SK-MEL-5 (cell line): ENCODE measurements at regions not wholly inside any gene's neighbourhood (a gene's known extent, or its start where the extent isn't known, plus 50 kb on each side); places are given as distances from the start of the nearest gene placed in this dataset.
"Not testable (repeated sequence)": the region's sequence is repeated elsewhere in the genome, so short reads cannot be mapped to it uniquely, and the experiment has no call there.

Experiments used
- DNase-seq: peaks from one replicate; pipeline ENCODE4 v3.0.0-alpha.2; 2016; ENCODE audit warnings: low read depth, low spot score
- in situ Hi-C: cut with HindIII; loops from 2 replicates; pipeline ENCODE4 v1.10.0; 2016; ENCODE audit warnings: low sequenced_read_pairs, high pct_unique_total_duplicates, low pct_unique_long_range_greater_than_20kb

DNA sequence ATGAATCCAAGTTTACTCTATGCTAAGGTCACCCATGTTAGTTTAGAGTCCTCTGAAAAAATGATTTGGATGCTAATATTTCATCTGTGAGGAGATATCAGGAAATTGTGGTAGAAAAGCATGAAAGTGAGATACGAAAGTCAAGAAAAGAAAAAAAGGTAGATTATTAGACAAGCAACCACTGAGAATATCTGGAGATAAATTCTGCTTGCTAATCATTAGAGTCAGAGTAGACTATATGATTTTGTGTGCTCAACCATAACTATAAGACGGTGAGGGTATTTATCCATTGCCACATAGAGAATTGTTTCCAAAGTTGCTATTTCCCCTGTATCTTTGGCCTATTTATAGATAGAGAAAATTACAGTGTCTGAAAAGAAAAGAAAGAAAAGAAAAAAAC, 706.7 kb downstream of the SLITRK5 start:
- DNase-seq, result no peak
- in situ Hi-C loops, result no loop called here

DNA sequence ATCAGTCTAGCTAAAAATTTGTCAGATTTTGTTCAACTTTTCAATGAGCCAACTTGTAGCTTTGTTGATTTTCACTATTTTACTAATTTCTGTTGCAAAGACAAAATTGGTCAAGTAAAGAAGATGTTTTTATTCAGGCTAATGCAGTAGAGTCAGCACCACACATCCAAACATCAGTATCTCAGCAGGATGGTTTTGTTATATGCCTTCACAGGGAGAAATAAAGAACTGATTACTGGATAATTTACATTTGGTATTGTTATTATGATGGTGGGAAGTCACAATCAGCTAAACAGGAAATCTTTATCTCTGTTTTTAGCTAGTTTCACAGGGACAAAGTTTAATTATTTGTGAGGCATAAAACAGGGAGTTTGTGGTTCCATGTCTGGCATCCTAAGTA, 713.4 kb downstream of the SLITRK5 start:
- in situ Hi-C loops, result no loop called here
- DNase-seq, result no peak

DNA sequence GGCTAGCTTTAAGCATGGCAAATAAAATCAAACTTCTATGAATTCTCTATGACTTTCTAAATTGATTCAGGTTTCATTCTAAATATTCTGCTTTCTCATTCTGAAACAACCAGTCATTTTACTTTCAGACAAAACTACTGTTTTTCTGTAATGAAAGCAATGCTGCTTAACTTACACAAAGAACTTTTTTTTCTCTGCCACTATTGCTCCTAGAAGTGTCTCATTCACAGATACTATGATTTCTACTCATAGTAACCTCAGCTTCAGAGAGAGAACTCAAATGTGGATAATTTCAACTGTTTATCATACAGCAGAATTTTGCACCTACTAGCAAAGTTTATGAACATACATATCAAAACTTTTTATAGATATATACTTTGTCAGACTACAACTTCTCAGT, 724.6 kb downstream of the SLITRK5 start:
- no peak for DNase-seq
- in situ Hi-C loops, result no loop called here

DNA sequence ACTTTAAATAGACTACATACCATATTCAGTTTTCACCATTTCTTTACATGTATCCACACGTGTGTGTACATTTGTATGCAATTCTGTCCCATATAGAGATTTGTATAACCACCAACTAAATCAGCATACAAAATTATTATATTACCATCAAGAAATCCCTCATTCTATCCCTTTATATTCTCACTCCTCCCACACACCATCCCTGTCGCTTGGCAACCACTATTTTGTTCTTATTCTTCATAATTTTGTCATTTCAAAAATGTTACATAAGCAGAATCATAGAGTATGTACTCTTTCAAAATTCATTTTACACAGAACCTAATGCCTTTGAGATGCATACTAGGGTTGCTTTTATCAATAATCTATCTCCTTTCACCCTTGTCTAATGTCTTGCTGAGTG, 740.5 kb downstream of the SLITRK5 start:
- in situ Hi-C loops, result no loop called here
- no peak for DNase-seq

DNA sequence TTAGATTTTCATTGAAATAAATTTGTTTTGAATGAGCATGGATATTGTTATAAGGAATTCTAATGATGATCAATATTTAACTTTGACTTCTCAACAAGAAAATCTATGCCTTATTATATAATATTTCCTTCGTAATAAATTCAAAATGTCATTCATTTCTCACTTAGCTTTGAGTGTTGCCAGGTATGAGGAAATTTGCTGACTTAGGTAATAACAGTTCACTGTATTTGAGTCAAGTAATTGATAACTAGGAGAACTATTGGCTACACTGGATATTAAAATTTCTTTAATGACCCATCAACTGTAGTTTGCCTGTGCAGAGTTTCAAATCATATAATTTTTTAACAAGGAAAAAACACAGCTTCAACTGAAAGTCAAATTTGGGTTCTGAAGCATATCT, 746.6 kb downstream of the SLITRK5 start:
- DNase-seq, result no peak

DNA sequence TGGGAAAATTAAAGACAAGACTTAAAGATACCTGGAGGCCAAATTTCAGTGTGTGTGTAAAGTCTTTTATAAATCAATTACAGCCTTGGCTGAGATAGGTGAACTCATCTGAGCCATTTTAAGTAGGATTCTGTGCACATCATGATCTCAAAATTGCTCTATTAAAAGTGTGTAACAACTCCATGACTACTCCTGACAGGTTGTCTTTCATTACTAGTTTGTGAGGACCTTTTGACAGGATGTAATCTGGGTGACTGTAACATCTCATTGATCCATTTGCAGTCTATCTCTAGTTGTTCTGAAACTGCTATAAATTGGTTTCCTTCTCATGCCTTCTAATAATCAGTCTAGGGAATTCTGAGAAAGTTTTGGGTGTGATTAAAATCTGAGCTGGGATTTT, 753.3 kb downstream of the SLITRK5 start:
- no peak for DNase-seq
- in situ Hi-C loops, result no loop called here

More for the DNA sequence above, 746.6 kb downstream of the SLITRK5 start:
- in situ Hi-C loops, result no loop called here

DNA sequence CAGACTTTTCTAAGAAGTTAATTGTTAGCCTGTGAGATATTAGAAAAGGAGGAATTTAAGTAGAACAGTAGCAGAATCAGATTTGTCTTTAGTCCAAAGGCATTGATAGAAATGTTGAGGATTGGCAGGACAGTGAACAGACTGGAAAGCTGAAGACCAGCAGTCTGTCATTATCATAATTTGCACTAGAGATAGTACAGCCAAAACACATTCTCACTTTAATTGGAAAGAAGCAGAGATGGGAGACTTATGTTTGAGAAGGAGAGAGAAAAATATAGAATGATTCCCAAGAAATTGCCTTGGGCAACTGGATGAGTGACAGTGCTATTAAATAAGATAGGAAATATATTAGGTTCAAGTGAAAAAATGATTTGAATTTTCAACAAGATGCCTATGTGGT, 755.5 kb downstream of the SLITRK5 start:
- in situ Hi-C loops, result no loop called here
- DNase-seq, result no peak

DNA sequence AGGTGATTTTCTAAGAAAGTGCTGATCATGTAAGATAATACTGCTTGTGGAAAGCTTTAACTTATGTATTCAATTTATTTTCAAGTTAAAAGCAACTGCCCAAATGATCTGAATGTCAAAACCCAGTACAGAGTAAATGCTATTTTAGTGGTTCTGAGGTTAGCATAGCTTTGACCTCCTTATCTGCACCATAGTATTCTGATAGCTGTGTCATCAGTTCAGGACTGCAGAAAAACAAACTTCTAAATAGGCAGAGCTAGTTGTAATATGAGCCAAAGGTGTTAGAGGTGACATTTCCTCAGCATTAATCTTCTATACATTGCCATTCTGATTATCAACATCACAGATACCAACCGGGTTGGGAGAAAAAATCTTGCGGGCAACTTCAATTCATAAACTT, 758.7 kb downstream of the SLITRK5 start:
- DNase-seq, result no peak
- in situ Hi-C loops, result no loop called here

DNA sequence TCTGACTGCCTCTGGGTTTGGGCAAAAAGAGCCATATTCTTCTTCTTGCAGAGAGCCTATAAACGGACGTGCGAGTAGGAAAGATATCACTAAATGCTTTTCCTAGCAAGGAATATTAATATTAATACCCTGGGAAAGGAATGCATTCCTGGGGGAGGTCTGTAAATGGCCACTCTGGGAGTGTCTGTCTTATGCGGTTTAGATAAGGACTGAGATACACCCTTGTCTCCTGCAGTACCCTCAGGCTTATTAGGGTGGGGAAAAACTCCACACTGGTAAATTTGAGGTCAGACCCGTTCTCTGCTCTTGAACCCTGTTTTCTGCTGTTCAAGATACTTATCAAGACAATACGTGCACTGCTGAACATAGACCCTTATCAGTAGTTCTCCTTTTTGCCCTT, 763.8 kb downstream of the SLITRK5 start:
- no peak for DNase-seq
- in situ Hi-C loops, result no loop called here

DNA sequence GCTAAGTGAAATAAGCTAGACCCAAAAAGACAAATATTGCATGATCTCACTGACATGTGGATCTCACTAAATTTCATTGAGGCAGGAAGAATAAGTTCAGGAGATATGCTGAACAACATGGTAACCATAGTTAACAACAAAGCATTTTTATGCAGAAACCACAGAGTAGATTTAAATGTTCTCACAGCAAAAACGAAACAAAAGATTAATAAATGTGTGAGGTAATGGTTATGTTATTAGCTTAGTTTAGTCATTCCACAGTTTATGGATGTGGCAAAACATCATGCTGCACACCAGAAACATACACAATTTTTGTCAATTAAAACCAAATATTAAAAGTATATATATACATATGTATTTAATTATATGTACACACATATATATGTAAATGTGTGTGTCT, 765.8 kb downstream of the SLITRK5 start:
- no peak for DNase-seq
- in situ Hi-C loops, result no loop called here

DNA sequence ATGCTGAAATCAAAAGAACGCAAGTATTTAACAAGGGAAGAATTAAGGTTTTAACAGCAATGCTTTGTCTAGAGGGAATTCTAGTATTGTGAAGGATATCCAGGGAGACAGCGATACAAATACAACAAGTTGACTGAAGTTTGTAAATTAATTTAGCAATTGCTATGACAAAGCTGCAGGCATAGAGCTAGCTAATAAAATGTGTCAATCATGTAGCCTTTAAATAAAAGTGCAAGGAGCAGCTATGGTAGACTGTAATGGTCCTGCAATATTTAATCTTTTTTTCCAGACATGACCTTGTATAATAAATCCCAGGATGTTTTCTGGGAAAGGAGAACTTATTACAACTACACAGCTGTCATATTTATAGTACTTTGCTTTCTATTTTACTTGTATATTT, 779.3 kb downstream of the SLITRK5 start:
- DNase-seq, result no peak
- in situ Hi-C loops, result no loop called here

DNA sequence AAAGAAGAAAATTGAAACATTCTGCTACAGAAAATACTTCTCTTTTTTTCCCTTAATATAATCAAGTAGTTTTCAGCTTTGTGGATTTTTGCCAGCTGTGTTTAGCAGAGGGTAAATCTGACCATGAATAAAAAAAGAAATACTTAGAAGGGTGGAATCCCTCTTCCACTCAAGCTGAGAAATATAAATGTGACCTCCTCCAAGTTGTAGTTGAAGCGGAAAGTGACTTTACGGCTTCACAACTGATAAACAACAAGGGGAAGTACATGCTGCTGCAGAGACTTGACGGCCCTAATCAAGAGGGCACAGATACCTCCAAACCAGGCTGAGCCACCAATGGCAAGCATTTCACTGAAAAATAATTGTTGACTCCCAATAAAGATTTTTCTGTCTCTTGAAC, 785.0 kb downstream of the SLITRK5 start:
- in situ Hi-C loops, result no loop called here

DNA sequence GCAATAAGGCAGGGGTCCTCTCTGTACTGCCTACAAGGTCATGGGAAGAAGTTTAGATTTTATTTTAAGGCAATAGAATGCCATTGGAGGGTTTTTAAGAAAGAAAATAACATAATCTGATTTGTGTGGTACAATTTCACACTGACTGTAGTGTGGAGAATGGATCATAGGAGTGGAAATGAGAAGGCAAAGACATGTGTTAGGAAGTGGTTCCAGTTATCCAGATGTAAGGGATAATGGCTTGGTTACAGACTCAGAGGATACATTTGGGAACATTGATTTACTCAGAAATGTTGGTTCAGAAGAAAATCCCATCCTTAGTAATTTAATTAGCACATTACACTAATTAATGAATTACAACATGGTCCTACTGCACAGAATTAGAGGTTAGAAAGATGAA, 788.2 kb downstream of the SLITRK5 start:
- no peak for DNase-seq
- in situ Hi-C loops, result no loop called here

More for the DNA sequence above, 785.0 kb downstream of the SLITRK5 start:
- no peak for DNase-seq

DNA sequence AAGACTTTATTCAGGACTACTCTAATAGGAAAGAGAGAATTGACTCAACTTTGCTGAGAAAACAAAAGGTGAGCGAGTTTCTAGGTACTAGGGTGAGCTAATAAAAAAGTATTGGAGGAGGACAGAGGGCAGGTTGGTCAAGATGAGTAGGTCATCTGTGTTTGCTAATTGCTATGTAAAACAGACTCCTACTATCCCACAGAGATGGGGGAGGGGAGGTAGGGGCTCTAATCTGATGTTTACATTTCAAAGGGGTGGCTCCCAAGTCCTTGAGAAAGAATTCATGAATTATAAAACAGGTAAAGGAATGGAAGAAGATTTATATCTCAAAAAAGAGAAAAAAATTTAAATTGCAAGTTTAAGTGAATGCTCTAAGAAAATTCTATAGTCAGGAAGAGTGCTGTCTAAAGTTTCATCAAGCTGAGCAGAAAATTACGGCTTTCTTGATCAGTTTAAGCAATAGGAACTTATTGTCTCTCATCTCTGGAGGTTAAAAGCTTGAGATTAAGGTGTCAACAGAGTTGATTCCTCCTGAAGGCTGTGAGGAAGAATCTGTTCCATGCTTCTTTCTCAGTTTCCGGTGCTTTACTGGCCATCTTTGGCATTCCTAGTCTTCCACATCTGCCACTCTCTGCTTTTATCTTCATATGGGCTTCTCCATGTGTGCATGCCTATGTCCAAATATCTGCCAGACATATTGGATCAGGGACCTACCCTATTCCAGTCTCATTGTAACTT, 790.3 kb downstream of the SLITRK5 start:
- no peak for DNase-seq
- in situ Hi-C loops, result no loop called here

DNA sequence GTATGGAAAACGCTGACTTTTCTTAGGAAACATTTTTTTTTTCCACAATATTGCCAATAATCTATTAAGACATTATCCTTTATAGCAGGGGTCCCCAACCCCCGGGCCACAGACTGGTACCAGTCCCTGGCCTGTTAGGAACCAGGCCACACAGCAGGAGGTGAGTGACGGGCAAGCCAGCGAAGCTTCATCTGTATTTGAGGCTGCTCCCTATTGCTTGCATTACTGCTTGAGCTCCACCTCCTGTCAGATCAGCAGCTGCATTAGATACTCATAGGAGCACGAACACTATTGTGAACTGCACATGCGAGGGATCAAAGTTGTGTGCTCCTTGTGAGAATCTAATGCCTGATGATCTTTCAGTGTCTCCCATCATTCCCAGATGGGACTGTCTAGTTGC, 793.7 kb downstream of the SLITRK5 start:
- no peak for DNase-seq
- in situ Hi-C loops, result no loop called here

DNA sequence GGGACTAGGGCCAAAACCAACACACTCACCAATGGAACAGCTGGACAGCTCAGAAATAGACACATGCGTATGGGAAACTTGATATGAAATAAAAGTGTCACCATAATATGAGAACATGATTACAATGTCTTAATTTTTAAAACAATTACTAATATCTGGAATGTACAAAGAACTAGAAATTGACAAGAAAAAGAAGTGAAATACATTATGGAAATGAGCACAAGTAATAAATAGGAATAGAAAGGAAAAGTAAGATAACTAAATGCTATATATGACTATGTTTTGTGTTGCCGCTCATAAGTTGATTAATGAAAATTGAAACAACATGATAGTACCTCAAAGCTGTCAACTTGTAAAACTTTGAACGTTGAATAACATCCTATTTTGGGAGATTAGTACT, 801.1 kb downstream of the SLITRK5 start:
- no peak for DNase-seq
- in situ Hi-C loops, result no loop called here

DNA sequence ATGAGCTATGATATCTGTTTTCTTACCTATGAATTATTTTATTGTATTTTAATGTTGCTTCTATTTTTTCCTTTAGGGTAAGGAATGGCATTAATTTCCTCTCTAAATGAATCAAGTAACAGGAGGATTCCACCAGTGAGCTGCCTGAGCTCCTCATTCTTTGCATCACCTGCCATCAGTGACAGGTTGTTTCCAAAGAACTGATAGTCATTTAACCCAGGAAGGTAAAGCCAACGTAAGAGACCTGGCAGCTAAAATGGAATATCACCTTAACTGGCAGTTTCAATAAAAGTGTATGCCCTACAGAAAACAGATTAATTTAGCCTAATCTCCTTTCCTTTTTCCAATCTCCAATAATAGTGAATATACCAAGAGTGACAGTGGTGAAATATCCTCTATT, 812.0 kb downstream of the SLITRK5 start:
- in situ Hi-C loops, result no loop called here
- DNase-seq, result no peak

DNA sequence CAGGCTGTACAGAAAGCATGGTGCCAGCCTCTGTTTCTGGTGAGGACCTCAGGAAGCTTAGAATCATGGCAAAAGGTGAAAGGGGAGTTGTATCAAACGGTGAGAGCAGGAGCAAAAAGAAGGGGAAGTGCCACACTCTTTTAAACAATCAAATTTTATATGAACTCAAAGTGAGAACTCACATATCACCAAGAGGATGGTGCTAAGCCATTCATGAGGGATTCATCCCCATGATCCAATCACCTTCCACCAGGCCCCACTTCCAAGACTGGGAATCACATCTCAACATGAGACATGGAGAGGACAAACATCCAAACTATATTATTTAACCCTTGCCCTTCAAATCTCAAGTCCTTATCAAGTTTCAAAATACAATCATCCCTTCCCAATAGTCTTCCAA, 836.7 kb downstream of the SLITRK5 start:
- in situ Hi-C loops, result no loop called here

DNA sequence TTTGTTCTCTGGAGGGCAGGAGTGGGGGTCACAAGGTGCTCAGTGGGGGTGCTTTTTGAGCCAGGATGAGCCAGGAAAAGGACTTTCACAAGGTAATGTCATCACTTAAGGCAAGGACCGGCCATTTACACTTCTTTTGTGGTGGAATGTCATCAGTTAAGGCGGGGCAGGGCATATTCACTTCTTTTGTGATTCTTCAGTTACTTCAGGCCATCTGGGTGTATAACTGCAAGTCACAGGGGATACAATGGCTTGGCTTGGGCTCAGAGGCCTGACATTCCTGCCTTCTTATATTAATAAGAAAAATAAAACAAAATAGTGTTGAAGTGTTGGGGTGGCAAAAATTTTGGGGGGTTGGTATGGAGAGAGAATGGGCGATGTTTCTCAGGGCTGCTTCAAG, 841.8 kb downstream of the SLITRK5 start:
- in situ Hi-C loops, result not testable (repeated sequence)

More for the DNA sequence above, 836.7 kb downstream of the SLITRK5 start:
- no peak for DNase-seq

More for the DNA sequence above, 841.8 kb downstream of the SLITRK5 start:
- DNase-seq, result not testable (repeated sequence)
